Brain microvascular endothelial cell (primary cell): ENCODE measurements at regions not wholly inside any gene's neighbourhood (a gene's known extent, or its start where the extent isn't known, plus 50 kb on each side); places are given as distances from the start of the nearest gene placed in this dataset.

Source experiments
- DNase-seq: peaks from one replicate; pipeline ENCODE4 v3.0.0-alpha.2; 2020
- H3K27ac ChIP-seq: fragments of 250-450 bp; sonication (Bioruptor Pico); 2 replicates; pipeline ENCODE4 v1.5.1; 2020; ENCODE audit warnings: mild to moderate bottlenecking, moderate library complexity
- H3K27me3 ChIP-seq: fragments of 250-450 bp; sonication (Bioruptor Pico); replicated peaks from 2 replicates; pipeline ENCODE4 v1.5.1; 2020; ENCODE audit warnings: mild to moderate bottlenecking
- H3K36me3 ChIP-seq: fragments of 250-450 bp; sonication (Bioruptor Pico); replicated peaks from 2 replicates; pipeline ENCODE4 v1.5.1; 2020; ENCODE audit warnings: mild to moderate bottlenecking
- H3K4me3 ChIP-seq: 2 replicates; pipeline ENCODE4 v1.5.1; 2011; ENCODE audit warnings: low read depth, mild to moderate bottlenecking, control low read depth, low read length, moderate library complexity
- in situ Hi-C: cut with HindIII; loops from 2 replicates; pipeline ENCODE4 v1.10.0; 2017; ENCODE audit warnings: low sequenced_read_pairs, low pct_ligation_motif_present
- TF ChIP-seq, protein P1 (sequence below): IDR thresholded peaks from 2 replicates; pipeline ENCODE4 v1.5.1; 2011; ENCODE audit warnings: low read depth, mild to moderate bottlenecking, moderate library complexity, low read length, control low read depth, inconsistent platforms; ENCODE audit errors: missing control alignments

DNA sequence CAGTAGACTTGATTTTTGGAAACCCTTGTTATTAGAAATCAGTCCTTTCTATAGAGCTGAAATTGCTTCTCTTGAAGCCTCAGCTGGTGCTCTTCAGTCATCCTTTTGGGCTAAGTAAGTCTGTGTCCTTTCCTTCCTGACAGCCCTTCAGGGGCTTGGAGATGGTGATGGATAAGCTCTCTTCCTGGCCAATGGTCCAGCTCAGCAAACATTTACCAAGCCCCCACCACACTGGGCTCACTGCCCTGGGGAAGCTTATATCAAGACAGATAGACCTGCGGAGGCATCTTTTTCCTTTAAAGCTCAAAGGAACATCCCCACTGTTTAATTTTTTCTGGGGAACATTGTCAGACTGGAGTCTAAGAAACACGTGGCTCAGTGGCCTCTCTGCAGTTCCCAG is 139.6 kb downstream of the HAPSTR1 start:
- no peaks in the 10 kb centered on the region for H3K36me3 ChIP-seq

DNA sequence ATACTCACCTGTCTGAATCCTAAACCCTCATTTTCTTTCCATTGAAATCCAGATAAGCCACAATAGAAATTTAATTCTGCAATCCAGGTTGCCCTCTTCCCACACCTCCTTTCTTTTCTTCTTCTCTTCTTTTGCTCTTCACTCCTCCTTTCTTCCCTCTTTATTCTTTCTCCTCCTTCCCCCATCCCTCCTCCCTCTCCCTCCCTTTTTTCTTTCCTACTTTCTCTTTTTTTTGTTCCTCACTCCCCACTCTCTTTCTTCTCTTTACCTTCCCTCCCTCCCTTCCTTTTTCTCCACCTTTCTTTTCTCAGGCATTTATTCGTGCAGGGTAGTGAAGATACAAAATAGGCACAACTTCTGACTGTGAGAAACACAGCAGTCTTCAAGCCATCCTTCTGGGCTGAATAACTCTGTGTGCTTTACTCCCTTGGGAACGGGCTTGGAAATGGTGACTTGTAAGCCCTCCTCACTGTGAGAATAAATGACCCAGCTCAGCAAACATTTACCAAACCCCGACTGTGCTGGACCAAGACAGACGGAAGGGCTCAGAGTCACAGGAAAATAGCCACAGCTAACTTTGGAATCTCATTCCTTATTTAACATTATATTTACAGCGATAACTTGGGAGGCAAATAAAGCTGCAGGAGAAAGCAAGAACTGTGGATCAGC is 140.8 kb downstream of the HAPSTR1 start:
- no peak overlapping the region for H3K27ac ChIP-seq
- H3K27me3 ChIP-seq, result no peaks in the 10 kb centered on the region
- TF ChIP-seq, protein P1, sequence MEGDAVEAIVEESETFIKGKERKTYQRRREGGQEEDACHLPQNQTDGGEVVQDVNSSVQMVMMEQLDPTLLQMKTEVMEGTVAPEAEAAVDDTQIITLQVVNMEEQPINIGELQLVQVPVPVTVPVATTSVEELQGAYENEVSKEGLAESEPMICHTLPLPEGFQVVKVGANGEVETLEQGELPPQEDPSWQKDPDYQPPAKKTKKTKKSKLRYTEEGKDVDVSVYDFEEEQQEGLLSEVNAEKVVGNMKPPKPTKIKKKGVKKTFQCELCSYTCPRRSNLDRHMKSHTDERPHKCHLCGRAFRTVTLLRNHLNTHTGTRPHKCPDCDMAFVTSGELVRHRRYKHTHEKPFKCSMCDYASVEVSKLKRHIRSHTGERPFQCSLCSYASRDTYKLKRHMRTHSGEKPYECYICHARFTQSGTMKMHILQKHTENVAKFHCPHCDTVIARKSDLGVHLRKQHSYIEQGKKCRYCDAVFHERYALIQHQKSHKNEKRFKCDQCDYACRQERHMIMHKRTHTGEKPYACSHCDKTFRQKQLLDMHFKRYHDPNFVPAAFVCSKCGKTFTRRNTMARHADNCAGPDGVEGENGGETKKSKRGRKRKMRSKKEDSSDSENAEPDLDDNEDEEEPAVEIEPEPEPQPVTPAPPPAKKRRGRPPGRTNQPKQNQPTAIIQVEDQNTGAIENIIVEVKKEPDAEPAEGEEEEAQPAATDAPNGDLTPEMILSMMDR, result no peak
- in situ Hi-C loops, result no loop called here
- no peaks in the 10 kb centered on the region for H3K36me3 ChIP-seq
- H3K4me3 ChIP-seq, result no peak overlapping the region
- DNase-seq, result no peak

More for the DNA sequence above, 139.6 kb downstream of the HAPSTR1 start:
- DNase-seq, result no peak
- H3K4me3 ChIP-seq, result no peak overlapping the region
- TF ChIP-seq, protein P1, result no peak
- no peak overlapping the region for H3K27ac ChIP-seq
- in situ Hi-C loops, result no loop called here
- no peaks in the 10 kb centered on the region for H3K27me3 ChIP-seq

DNA sequence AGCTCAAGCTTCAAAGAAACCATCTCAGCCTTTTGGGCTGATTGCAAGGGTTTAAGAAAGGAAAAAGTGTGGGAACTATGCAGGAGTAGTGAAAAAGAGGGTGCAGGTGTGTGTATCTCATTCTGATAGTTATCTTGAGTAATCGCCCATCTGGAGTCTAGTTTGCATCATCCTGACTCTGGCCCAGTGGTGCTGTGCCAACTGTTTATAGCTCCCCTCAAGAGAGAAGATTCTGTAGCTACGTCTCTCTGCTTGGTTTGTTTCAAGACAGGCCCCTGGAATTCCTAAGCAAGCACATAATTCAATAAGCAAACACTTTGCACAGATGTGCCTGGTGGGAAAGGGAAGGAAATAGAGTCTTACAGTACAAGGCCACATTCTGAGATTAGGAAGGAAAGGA is 144.4 kb downstream of the HAPSTR1 start:
- no peaks in the 10 kb centered on the region for H3K36me3 ChIP-seq
- H3K27me3 ChIP-seq, result no peaks in the 10 kb centered on the region
- H3K4me3 ChIP-seq, result no peak overlapping the region
- in situ Hi-C loops, result no loop called here
- H3K27ac ChIP-seq, result no peak overlapping the region
- TF ChIP-seq, protein P1, result no peak
- DNase-seq, result no peak

DNA sequence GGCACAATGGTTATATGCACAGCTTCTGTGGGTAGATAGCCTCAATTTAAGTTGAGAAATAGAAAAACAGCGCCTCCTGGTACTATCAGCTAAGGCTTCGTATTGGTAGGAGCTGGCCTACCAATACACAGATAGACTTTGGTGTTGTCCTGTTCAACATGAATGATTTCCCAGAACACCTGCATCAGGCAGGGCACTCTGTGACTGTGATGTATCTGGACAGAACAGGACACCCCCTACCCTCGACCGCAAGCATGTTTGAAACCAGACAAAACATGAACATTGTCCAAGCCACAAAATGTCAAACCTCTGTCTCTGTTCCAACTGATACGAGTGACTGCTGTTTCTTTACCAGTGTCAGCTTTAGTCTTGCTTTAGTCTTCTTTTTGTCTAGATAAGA is 144.9 kb downstream of the HAPSTR1 start:
- TF ChIP-seq, protein P1, result no peak
- DNase-seq, result no peak
- Histone ChIP-seq H3K27me3 (no peaks in the 10 kb centered on the region), H3K27ac (no peak overlapping the region), H3K36me3 (no peaks in the 10 kb centered on the region), H3K4me3 (no peak overlapping the region)
- in situ Hi-C loops, result no loop called here

DNA sequence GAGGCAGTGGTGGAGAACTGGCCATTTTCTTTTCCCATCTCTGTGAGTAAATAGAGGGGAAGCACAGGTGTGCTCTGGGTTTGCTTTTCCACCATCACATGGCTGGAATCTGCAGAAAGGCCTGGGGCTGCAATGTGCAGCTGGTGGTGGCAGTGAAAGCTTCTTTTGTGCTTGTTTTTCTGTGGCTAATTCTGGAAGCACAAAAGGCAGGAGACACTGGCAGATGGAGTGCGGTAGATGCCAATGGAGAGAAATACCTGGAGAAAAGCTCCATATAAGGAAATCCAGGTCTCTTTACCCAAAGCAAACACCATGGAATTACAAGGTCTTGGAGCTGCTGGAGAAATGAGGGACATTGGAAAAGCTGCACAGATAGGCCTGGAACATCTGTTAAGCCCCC is 146.9 kb downstream of the HAPSTR1 start:
- Histone ChIP-seq H3K4me3 (no peak overlapping the region), H3K27me3 (no peaks in the 10 kb centered on the region), H3K27ac (no peak overlapping the region), H3K36me3 (no peaks in the 10 kb centered on the region)
- in situ Hi-C loops, result no loop called here
- DNase-seq, result no peak
- TF ChIP-seq, protein P1, result no peak

DNA sequence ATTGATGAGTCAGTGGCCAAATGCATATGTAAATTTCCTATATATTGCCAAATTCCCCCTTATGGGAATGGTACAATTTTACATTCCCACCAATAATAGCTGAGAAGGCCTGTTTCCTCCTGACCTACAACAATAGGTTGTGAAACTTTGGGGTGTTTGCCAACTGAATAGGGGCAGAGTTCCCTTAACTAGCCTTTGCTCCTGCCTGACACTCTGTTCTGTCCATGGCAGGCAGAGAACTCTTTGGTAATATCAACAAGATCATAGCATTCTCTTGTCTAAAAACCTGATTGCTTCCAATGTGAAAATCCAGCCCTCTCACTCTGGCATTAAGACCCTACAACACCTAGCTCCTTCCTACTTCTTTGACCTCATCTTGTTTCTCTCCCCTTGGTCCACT is 149.7 kb downstream of the HAPSTR1 start:
- no peak overlapping the region for H3K4me3 ChIP-seq
- TF ChIP-seq, protein P1, result no peak
- no peak for DNase-seq
- H3K27ac ChIP-seq, result no peak overlapping the region
- in situ Hi-C loops, result no loop called here
- H3K36me3 ChIP-seq, result no peaks in the 10 kb centered on the region
- no peaks in the 10 kb centered on the region for H3K27me3 ChIP-seq
